GM12892 (cell line): ENCODE measurements at regions not wholly inside any gene's neighbourhood (a gene's known extent, or its start where the extent isn't known, plus 50 kb on each side); places are given as distances from the start of the nearest gene placed in this dataset.

Experiments
- POLR2A ChIP-seq: IDR thresholded peaks from 2 replicates; pipeline ENCODE4 v1.6.1; 2011; ENCODE audit warnings: low read depth, low read length, control low read depth
- POLR2AphosphoS5 ChIP-seq: IDR thresholded peaks from 2 replicates; pipeline ENCODE4 v1.6.1; 2011; ENCODE audit warnings: low read depth, low read length, control low read depth
- TAF1 ChIP-seq: IDR thresholded peaks from 2 replicates; pipeline ENCODE4 v1.6.1; 2011; ENCODE audit warnings: low read depth, mild to moderate bottlenecking, control low read depth, low read length, borderline replicate concordance

GRCh38 chr6:23348185-23348584, 777.8 kb upstream of the NRSN1 start:
- TF ChIP-seq POLR2A (no peak), POLR2AphosphoS5 (no peak), TAF1 (no peak)
